ENCODE measurements at regions not wholly inside any gene's neighbourhood (a gene's known extent, or its start where the extent isn't known, plus 50 kb on each side); places are given as distances from the start of the nearest gene placed in this dataset.
A peak's percentile ranks its signal among the peaks of the same experiment; 100 is the strongest.
"Not testable (repeated sequence)": the region's sequence is repeated elsewhere in the genome, so short reads cannot be mapped to it uniquely, and the experiment has no call there.

DNA sequence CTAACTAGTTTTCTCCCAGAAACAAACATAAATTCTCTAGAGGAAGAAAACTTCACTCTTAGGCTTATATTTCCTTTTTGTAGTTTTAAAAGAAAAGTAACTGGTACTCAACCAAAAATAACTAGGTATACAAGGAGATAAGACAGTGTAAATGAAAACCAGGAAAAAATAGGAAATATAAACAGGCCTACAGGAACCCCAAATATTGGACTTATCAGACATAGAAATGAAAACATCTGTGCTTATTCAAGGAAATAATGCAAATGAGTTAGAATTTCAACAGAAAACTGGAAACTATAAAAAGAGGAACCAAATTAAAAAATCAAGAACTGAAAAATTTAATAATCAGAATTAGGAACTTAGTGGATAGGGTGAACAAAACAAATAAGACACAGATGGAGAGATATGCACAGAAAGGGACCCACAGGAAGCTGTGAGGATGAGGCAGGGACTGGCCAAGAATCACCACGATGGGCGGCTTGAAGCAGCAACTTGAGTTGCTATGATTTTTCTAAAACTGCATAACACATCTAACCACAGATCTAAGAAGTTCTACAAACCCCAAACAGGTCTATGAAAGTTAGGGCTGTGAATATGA is 67.5 kb upstream of the ACTRT2 start:
- no peak for DNase-seq

DNA sequence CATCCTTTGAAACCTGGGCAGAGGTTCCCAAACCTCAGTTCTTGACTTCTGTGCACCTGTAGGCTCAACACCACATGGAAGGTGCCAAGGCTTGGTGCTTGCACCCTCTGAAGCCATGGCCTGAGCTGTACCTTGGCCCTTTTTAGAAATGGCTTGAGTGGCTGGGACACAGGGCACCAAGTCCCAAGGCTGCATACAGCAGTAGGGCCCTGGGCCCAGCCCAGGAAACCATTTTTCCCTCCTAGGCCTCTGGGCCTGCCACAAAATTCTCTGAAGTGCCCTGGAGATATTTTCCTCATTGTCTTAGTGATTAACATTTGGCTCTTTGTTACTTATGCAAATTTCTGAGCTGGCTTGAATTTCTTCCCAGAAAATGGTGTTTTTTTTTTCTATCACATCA is 65.6 kb upstream of the ACTRT2 start:
- DNase-seq: no peak

DNA sequence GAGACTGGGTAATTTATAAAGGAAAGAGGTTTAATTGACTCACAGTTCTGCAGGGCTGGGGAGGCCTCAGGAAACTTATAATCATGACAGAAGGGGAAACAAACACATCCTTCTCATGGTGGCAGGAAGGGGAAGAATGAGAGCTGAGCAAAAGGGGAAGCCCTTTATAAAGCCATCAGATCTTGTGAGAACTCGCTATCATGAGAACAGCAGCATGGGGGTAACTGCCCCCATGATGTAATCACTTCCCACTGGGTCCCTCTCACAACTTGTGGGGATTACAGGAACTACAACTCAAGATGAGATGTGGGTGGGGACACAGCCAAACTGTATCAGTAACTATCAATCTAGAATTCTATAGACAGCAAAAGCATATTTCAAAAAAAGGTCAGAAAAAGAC is 64.7 kb upstream of the ACTRT2 start:
- DNase-seq: no peak

DNA sequence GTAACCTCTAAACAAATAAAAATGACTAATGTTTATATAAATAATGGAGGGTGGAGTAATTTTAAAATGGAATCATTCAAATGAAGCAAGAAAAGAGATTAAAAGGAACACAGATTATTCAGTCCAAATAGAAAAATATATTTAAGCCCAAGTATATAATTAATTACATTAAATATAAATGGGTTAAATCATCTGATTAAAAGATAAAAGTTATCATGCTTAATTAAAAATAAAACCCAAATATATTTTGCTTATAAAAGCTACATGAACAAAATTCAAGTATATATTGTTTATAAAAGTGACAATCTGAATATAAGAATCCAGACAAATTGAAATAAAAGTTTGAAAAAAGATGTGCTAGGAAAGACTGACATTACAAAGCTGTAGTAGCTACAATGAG is 63.9 kb upstream of the ACTRT2 start:
- DNase-seq: no peak

DNA sequence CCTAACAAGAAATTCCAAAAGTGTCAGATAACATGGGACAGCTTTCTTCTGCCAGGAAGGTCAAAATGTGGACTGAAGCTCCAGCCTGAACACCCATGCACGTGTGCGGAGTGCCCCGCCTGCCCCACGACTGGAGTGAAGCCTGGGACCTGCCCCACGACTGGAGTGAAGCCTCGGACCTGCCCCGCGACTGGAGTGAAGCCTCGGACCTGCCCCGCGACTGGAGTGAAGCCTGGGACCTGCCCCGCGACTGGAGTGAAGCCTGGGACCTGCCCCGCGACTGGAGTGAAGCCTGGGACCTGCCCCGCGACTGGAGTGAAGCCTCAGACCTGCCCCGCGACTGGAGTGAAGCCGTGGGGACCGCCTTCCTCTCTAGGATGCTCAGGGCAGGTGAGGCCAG is 61.4 kb upstream of the ACTRT2 start:
- not testable (repeated sequence) for DNase-seq

DNA sequence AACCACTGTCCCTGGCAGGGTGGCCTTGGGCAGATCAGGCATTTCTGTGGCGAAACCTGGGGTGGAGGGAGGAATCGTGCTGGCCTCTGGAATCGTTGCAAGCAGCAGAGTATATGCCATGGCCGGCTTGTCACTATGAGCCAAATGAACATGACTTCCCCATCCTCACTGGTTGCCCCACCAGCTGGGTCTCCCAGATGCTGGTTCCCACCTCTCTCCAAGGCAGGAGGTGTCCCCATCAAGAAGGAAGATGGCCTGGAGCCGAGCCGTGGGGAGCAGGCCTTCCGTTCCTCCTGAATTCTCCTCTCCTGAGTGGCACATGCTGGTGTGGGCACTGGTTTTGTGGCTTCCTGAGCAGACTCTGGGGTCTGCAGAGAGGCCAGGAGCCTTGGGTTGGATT is 60.2 kb upstream of the ACTRT2 start:
- no peak for DNase-seq

DNA sequence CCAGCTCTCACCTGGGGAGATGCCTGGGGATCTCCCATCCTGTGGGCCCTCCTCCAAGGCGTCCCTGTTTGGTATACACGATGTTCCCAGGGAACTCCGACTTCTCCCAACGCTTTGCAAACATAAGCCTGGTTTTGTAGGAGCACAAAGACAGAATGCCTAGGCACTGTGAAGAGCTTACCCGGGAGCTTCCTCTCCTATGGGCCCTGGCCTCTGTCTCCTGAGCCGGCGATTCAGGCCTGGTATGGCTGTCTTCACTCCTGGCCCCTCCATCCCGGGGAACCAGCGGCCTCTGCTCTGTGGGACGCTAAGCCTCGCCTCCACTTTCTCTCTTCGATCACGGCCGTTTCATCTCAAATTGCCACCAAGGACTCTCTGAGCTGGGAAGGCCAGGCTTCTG is 59.6 kb upstream of the ACTRT2 start:
- DNase-seq: peak; percentile 5

DNA sequence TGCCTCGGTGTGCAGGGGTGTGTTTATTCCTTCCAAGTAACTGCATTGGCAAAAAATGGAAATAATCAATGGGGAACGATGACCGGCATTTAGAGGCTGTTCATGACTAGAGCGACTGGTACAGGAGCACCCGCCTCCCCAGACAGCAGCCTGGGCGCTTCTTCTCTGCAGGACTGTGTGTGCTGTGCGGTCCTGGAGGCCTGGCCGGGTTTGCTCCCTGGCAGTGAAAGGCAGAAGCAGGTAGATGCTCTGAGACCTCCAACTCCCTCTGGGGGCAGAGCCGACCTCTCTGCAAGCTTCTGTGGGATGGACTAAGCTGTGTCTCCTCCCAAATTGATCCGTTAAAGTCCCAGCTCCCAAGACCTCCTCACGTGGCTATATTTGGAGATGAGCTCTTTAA is 59.2 kb upstream of the ACTRT2 start:
- no peak for DNase-seq

DNA sequence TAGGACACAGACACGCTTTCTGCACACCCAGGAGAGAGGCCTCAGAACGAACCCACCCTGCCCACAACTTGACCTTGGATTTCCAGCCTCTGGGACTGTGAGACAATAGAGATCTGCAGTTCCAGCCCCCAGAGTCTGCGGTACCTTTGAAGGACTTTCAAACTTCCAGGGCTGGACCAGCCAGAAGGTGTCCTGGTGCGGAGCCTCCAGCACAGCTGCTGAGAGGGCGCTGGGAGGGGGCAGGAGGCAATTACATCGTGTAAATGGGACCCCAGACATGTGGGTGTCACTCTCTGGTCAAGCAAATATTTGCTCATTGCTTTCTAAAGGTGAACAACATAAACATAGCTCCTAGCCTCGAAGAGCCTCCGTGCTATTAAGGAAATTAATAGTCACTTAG is 58.7 kb upstream of the ACTRT2 start:
- no peak for DNase-seq

DNA sequence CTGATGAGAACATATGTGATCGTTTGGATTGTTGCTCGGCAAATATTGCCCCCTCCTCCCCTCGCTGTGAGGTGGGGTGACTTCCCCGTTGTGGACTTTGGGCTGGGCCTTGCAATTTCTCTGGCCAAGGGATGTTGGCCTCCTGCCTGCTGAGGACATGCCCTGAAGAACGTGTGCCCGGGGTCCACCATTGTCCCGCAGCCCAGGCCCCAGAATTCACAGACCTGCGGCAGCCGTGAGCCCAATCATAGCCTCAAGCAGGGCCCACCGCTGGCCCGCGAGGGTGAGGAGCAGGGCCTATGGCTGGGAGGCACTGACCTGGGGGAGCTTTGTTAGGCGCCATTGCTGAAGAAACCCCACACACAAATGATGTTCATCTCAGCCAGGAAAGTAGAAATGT is 58.3 kb upstream of the ACTRT2 start:
- peak; percentile 3 for DNase-seq

DNA sequence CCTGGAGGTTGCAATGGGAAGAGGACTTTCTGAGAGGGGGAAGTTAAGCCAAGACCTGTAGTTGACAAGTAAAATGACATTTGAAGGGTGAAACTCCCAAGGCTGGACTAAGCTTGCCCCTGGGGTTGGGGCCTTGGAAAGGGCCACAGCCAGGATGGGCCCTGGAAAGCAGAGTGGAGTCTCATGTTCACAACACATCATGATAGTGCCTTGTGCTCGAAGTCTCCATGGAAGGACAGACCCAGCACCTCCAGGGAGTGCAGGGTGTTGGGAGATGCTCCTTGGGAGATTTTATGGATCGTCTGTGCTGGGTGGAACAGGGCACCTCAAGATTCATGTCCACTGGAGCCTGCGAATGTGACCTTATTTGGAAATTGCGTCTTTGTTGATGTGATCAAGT is 55.6 kb upstream of the ACTRT2 start:
- DNase-seq: peak; percentile 7

DNA sequence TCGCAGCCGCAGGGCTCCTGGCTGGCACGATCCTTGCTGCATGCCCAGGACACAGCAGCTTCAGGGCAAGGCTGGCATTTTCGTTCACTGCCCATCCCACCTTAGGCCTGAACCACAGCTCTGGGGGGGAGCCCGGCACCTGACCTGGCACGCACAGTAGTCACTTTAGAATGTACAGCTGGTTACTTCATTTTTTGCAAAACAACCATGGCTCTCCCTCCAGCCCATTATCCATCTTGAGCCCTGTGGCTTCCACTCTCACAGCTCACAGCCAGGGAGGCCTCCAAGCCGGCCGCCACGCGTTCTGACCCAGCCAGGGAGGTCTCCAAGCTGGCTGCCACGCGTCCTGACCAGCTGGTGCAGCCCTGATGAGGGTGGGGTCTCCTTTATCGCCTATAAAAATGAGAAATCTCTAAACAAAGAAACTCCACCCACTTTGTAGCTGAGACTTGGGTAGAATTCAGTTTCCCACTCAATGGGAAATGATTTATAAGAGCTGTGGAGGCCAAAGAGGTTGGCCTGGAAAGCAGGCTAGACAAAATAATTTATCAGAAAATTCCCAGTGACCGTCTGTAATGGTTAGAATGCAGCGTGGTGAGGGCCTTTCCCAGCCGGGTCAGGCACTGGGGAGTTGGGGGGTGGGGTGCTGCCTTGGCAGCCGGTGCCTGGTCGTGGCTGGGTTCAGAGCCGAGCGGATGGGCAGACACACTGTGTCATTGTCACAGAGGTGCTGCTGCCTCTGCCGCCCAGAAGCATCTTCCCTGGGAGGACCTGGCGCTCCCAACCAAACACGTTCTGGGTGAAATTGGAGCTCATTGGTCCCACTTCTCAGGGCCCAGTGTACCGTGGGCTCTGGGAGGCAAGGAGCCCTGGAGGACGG is 54.6 kb upstream of the ACTRT2 start:
- peak; percentile 27 for DNase-seq

DNA sequence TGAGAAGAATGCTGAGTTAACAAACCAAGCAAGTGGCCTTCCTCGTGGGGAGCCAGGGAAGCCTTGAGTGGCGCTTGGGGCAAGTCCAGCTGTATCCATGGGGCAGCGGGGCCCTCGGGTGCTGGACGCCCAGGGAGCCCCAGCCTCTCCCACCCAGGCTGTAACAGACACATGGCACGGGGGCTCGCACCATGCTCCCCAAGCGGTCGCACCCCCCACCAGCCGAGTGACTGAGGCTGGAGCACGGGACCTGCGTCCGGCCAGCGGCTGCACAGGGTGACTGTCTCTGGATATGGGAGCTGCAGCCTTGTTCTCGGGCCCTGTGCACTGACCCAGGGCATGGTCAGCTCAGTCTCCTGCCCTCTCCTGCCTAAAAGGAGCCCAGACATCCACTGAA is 53.9 kb upstream of the ACTRT2 start:
- peak; percentile 8 for DNase-seq

DNA sequence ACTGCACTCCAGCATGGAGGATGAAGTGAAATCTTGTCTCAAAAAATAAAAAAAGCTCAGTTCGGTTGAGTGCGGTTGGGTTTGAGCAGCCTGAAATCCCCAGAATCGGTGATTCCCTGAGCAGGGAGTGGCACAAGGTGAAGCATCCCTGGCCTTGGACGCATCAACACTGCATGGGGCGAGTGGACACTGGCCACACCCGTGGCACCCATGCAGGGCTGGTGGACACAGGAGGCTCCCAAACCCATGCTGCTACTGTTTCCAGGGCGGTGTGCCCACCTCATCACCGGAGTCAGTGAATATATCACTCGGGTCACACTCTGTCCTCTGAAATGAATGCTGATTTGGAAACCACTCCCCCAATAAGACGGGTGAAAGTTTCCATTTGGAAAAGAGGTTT is 53.4 kb upstream of the ACTRT2 start:
- DNase-seq: peak; percentile 17

DNA sequence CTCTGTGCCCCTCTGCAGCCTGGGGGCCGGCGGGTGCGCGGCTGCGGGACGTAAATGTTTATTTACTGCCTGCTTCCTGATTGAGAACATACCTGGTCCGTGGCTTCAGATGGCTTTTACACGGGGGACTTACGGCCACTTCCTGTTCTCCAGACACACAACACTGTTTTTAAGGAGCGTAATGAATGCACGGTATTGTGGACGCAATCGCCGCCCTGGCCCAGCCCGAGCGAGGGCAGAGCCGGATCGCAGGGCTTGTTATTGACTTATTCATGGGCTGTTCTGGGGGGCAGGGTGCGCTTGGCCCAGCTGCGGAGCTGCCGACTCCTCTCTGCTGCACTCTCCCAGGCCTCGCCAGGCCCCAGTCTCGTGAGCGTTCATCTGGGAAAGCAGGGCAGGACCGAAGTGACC is 52.8 kb upstream of the ACTRT2 start:
- DNase-seq: peak; percentile 39

DNA sequence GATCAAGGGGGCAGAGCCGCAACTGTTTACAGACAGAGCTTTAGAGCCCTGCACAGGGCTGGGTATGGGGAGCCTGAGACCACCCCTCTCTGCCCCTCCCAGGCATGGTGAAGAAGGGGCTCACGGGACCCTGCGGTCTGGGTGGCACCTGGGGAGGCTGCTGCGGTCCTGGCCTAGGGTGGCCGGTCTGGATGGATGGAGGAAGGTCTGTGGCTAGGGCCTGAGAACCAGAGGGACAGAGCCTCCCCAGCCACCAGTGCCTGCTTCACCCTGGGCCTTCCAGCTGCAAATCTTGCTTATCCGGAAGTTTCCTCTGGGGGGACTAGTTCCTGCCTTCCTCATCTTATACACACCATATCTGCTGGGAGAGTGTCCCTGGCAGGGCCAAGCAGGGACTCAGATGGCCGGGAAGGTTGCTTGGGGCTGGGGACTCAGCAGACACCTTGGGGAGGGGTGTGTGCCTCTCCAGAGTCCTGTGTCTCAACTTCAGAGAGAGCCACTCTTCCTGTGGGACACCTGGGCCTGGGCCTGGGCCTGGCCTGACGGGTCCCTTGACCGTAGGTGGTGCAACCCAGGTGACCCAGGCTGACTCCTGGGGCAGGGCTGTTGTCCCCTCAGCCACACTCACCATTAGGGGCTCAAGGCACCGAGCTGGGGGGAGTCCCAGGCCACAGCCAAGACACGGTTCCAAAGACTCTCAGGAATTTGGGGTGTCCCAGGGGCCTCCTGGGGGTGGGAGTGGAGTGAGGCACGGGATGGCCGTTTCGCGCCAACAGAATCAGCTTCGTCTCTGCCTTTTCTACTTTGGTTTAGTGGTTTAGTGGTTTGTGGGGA is 52.0 kb upstream of the ACTRT2 start:
- no peak for DNase-seq

DNA sequence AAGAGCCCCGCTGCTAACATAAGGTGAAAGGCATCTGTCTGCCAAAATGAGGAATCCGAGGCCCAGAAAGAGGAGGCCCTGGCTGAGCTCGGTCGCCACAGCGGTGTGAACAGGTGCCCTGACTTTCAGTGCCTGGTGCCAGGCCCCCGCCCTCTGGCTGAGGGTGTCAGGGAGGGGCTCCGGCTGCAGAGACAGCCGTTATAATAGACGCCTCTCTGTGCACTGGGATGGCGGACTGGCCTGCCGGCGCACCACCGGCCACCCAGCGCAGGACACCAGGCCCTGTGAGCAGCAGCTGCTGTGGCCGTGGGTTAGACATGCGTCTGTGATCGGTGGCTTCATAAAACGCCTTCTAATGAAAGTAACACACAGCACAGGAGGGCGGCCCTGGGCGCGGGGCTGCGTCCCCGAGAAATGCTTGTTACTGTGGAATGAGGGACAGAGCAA is 51.4 kb upstream of the ACTRT2 start:
- DNase-seq: no peak

DNA sequence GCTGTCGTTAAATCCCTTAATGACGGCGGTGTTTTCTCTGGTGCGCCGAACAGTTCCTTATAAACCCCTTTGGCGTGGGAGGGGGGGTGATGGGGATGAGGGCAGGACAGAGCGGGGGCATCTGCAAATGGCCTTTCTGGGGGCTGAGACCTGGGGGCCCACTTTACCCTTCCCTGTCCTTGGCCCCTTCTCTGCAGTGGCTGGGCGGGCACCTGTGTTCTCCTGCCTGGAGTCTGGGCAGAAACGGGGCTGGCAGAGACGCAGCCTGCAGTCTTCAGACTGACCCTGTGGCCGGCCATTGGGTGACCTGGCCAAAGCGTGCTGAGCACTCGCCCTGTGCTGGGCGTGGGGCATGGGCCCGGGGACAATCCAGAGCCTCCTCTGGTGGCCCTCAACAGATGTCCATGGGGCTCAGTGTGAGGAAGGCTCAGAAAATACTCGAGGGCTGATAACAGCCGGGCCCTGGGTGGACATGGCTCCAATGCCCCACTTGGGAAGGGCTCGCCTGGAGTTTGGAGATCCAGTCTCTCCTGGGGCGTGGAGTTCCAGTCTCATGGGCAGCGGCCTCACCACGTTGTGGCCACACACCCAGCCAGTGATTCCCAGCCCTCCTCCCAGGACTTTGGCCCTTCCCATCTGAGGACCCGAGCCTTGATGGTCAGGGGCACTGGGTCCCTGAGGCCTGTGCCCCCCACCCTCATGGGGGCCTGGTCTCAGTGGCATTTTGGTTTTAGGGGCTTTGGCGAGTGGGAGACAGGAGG is 50.8 kb upstream of the ACTRT2 start:
- no peak for DNase-seq

DNA sequence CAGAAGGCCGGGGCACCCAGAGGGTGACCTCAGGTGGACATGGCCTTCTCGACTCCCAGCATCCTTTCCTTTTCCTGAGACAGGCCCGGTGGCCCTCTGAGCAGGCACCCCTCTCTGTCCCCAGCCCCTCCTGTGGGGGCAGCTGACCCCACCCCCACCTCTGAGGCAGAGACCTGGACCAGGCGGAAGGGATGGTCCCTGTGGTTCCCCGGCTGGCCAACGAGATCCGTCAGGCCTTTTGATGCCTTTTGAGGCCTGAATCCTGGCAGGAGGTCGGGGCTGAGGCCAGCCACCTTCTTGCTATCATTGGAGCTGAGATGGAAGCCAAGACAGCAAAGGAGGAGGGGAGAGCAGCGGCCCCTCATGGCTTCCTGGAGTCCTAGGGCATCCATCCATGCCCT is 50.2 kb upstream of the ACTRT2 start:
- no peak for DNase-seq

Data from femur (tissue), 1 donor.